ENCODE measurements at regions not wholly inside any gene's neighbourhood (a gene's known extent, or its start where the extent isn't known, plus 50 kb on each side); places are given as distances from the start of the nearest gene placed in this dataset.

GRCh38 chr20:22322513-22322912 is 261.9 kb downstream of the FOXA2 start:
- no peak for TF ChIP-seq CTCF (optimal IDR thresholded peaks at IDR 0.05 in 1 of 3, IDR thresholded peaks at IDR 0.05 in 1 of 3, conservative IDR thresholded peaks at IDR 0.05 in 1 of 3; ENCODE audit: extremely low read depth in 1 of 3, insufficient read depth in 2 of 3, low read length in 3 of 3)
- no peak for TF ChIP-seq EZH2 (IDR thresholded peaks at IDR 0.05; ENCODE audit: low read length)
